NCI-H524 (cell line): ENCODE measurements at regions not wholly inside any gene's neighbourhood (a gene's known extent, or its start where the extent isn't known, plus 50 kb on each side); places are given as distances from the start of the nearest gene placed in this dataset.

Source experiments
- DNase-seq, 2 experiments: peaks; one replicate each; lab custom pipeline; 2025; lab: John Stamatoyannopoulos, UW

DNA sequence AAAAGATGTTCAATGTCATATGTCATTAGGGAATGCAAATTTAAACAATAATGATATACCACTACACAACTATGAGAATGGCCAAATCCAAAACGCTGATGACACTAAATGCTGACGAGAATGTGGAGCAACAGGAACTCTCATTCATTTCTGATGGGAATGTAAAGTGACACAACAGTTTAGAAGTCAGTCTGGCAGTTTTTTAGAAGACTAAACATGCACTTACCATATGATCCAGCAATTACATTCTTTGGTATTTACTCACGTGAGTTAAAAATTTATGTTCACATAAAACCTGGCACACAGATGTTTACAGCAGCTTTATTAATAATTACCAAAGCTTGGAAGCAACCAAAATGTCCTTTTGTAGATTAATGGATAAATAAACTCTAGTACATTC lies 110.4 kb upstream of the C1orf21 start:
- DNase-seq: no peak

DNA sequence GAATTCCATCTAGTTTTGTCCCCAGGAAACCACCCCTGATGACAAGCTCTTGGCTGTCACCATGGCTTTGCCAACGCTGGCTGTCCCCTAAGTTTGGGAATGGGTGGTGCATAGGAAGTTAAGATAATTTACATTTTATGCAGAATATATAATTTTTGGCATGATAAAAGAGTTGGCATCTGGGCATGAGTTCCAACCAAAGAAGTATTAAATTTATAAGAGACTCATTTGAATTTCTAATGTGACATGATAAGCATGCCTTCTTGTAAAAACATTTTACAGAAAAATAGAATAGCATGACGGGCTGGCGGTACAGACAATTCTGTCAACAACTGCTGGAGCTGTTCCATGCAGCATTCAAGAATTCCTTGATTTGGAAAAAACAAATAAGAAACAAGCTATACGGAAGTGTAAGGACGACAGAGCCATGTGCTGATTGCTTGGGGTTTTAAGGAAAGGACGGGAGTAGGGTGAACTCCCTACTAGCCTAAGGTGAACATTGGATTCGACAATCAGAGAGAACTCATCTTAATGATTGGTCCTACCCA lies 106.8 kb upstream of the C1orf21 start:
- no peak for DNase-seq

DNA sequence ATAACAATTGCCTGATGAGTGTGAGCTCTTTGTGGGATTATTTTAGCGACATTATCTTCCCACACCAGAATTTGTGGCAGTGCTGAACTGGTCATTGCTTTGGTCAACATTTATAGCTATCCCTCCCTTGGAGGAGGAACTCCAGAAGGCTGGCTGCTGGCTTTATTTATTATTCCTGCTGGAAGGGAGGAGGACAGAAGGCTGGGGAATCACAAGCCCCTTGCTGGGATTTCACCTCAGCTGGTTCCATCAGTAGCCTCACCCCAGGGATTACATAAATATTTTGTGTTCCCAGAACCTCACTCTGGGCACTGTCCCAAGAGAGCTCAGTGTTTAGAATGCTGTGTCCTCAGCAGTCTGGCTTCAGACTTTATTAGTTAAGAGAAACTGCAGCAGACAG lies 102.8 kb upstream of the C1orf21 start:
- DNase-seq: no peak

DNA sequence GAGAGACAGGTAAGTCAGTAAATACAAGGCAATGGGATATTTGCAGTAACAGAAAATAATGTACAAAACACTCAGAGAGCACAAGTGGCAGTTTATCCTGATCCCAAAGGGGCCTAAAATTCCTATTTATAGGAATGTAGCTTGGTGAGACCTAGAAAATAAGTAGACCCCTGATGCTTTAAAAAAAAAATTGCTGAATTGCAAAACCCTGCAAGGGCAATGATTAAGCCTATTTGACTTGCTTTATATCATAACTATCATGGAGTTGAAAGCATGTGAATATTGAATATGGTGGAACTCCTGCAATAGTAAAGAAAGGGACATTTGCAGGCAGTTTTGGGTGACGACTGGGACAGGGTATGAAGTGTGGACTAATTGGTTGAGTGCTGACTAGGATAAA lies 101.9 kb upstream of the C1orf21 start:
- no peak for DNase-seq

DNA sequence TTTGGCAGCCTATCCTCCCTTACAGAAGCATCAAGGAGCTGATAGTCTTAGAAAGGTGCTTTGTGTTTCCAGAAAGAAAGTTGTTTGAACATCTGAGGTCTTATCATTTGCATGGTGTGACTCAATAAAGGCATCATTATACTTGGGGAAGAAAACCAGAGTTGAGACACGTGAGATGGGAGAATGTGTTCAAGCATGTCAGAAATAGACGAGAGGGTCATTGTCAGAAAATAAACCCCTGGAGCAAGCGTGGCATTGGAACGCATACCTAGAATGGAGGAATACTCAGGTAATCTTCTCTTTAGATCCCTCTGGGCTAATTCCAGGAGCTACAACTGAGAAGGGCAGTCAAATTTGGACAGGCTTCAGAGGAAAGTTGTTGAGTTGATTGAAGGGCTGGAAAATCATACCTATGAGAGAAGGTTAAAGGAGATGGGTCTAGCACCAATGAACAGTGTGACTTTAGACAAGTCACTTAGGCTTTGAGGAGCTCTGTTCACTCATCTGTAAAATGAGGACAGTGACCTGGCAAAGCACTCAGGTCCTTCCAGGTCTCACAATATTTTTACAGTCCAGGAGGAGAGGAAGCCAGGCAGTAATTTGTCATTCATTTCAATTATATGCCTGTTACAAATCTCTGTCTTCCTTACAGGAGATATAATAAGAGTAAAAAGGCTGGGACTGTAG lies 101.3 kb upstream of the C1orf21 start:
- DNase-seq: no peak

DNA sequence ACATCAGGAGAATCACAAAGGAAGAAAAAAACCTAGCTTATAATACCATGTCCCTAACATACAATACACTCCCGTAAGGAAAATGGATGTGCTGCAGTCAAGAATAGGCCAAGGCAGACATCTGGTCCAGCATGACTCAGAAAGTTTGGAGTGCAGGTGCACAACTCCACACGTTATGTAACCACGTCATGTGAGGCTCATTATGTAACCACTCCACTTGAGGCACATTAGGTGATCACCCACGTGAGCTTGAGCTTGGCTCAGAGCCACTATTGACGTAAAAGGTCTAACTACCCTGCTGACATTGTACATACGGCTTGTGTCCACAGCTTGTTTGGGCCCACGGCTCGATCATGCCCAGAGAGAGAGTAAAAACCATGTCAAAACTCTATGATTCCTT lies 99.8 kb upstream of the C1orf21 start:
- peak in 1 of 2 experiments; percentile 7 for DNase-seq

DNA sequence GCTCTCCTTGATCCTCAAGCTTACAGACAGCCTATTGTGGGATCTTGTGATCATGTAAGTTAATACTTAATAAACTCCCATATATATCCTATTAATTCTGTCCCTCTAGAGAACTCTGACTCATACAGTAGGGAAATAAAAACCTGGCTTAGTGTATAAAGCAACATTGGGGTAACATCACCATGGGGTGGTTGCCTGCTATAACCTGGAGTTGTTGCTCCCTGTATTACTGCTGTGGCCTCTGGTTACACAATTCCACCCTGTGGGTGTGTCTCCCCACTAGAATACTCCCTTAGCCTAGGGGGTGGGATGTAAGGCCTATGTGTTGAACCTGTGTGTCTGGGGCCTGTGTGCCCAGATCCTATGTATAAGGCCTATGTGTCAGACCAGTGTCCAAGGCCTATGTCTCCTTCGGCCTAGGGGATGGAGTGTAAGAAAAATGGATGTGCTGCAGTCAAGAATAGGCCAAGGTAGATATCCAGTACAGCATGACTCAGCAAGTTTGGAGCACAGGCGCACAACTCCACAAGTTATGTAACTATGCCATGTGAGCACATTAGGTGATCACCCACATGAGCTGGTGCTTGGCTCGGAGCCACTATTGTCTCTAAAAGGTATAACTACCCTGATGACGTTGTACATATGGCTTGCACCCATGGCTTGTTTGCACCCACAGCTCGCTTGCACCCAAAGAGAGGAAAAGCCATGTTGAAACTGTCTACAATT lies 96.8 kb upstream of the C1orf21 start:
- no peak for DNase-seq

DNA sequence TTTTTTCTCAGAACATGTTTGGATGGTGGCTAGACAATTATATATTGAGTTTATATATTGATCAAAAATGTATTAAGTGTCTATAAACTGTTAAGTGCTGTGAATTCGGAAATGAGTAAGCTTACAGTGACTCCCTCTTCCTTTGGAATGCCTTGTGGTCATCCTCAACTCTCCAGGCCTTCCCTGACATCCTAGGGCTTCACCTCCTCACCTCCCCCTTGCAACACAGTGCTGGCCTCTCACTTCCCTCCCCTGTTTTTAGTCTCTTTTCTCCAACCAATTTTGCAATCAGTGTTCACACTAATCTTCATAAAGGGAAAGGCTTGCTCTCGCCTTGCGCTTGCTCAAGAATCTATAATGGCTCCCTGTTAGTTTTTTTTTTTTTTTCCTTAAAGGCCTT lies 95.1 kb upstream of the C1orf21 start:
- no peak for DNase-seq

DNA sequence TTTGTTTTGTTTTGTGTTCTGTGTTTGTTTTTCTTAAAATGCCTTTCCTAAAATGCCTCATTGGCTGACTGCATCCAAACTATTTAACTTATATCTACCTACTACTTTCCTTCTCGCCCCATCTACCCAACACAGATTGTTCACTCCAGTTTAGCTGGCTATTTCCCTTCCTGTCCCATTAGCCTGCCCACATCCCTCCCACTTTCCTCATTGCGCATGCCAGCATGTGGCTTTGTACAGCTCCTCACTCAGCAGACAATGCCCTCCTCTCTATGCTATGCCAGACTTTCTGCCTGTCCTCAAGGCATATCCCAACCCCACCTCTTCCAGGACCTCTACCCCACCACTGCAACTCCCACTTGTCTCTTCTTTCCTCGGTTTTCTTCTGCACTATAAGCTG lies 94.7 kb upstream of the C1orf21 start:
- no peak for DNase-seq

DNA sequence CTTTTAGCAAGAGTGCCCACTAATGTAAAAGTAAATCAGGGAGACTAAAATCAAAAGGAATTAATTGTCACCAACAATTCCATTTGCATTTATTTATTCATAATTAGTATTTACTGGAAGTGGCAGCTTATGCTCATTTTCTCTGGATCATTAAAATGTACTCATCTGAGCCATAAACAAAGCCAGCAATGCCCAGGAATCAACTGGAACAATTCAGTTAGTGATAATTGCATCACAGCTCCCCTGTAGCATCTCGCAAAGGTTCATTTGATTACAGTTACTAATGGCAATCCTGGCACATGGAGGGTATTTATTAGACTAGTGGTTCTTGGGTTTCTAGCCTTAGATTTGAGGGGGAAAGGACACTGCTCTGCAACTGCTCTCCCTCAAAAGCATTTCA lies 92.7 kb upstream of the C1orf21 start:
- no peak for DNase-seq

DNA sequence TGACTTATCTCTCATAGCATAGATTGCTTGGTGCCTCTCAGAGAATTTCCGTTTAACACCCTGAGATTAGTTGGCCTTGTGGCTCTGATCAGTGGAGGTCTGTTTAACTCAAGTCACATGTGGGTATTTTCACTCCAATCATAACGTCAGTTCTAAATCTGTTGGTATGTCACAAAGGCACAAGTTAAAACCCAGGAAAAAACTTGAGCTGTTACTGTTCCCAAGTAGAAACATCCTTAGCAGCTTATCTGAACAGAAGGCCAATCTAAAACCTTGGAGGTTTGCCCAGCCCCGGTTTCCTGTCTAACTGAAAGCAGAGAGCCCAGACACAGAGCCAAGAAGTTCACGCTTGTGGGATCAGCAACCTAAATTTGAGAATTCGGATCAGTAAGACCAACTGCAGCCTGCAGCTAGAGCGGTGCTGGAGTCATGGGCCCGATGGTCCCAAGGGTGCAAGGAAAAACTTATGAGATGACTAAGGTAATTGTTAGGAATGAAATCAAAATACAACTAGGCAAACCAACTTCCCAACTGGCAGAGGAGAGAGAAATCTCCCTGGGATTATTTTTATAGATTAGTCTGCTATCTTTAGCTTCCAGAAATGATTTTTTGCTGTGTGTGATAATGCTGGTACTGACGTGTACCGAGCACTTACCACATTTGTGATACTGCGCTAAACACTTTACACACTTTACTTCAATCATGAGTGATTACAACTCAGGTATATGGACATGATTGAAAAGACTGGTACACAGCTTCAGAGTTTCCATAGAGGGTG lies 90.2 kb upstream of the C1orf21 start:
- DNase-seq: peak; percentile 53 to 84

DNA sequence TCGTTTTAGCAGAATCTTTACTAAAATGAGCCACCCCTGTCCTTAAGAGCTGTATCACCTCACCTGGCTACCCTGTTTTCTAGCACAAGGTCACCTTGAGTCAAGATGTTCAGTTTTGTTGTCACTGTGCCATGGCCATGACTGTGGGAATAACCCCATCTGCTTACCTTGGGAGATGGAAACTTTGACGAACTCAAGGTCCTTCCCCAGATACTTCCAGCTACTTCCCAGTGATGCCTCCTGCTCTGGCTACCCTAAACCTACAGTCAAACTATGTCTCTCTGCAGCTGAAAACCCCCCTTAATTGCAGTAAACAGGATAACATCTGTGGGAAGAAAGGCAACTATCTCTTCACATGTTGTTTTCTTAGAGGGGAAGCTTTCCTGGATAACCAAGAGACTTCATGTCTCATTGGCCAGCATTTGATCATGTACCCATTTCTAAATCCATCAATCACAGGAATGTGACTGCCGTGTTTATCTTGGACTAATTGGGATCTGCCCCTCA lies 89.5 kb upstream of the C1orf21 start:
- DNase-seq: no peak

DNA sequence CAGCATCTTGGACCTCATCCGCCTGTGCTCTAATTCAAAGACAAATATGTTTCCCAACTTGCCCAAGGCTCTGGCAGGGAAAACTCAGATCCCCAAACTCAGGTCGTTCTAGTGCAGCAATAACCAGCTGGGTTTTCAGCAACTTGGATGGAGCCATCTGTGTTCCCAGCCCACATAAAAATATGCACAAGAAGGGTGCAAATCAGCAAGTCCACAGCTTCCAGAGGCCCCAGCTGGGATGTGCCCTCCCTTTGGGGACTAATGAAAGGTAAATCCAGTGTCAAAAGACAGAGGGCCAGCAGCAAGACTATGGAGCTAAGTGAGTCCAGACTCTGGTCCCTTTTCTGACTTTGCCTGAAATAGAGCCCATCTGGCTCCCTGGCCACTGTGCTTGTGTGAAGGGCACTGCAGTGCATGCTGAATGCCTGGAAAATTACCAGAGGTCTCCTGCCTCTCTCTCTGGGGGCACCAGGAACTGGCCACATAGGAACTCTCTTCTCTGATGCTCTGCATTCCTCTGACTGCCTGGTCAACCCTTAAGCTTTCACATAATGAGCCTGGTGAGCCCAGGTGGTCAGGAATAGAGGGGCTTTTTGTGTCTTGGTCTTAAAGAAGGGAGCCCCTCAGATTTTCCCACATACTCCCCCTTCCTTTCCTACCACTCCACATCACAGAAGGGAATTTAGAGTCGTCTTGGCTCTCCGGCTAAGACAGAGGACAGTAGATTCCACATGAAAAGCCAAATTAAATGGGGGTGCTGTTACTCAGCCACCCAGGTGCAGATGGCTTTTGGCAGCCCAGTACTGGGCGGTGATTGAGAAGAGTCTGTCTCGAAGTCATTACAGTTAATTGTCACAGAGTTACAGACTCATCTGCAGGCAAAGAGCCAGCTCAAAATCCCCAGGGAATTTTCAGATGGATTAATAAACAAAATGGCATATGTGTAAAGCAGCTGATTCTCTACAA lies 88.1 kb upstream of the C1orf21 start:
- peak; percentile 88 to 94 for DNase-seq

DNA sequence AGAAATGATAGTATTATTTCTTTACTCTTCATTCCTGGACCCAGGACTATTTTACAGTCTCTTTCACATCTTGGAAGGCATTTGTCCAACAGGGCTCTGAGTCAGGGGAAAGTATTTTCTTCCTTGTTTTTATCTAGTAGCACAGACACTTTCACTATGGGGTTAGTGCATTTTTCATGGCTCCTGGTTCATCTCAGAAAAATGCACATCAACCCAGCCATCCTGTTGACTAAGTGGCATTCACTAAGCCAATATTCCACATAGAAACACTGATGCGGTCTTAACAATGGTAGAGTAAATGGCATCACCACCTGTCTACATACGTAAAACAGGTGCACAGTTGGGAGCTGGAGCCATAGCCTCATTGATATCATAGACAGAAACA lies 87.4 kb upstream of the C1orf21 start:
- DNase-seq: peak in 1 of 2 experiments; percentile 52

DNA sequence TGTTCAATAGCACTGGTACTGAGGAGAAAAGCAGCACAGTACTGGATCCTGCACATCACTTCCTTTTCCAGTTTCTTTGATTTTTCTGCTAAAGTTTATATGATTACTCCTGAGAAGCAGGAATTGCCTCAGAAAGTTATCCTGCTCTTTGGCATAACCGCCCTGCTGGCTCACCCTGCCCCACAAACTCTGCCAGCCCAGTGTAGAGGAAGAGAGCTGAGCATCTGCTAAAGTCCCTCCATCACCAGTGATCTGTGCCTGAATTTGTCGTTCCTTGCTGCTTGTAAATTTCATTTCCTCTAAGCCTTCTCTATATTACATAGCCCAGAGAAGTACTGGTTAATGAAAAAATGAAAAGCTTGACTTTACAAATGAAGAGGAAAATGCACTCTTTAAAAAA lies 87.0 kb upstream of the C1orf21 start:
- DNase-seq: peak in 1 of 2 experiments; percentile 8

DNA sequence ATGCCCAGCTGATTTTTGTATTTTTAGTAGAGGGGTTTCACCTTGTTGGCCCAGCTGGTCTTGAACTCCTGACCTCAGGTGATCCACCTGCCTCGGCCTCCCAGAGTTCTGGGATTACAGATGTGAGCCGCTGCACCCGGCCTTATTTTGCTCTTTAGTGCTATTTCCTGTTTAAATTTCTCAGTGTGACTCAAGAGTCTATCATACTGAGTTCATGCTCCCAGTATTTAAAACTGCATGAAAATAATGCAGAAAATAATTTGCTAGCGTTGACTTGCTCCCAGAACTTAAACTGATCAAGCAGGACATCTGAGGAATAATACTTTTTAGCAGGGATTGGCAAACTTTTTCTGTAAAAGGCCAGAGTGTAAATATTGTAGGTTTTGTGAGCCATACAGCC lies 86.4 kb upstream of the C1orf21 start:
- DNase-seq: no peak

DNA sequence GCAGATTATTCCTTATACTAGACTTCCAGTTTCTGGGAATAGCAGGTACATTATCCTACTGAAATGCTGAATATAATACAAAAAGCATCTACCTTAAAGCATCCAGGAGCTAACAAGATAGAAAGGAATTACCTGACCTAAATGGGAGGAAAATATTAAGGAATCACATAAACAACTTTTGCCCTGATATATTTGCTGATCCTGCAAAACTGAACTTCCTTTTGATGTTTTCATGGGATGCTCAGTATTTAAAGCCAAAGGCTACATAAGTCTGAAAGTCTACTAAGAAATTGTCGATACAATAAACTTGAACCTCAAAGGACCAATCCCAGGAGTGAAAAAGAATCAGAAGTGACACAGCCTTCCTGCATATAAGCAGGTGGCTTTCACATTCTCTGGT lies 85.6 kb upstream of the C1orf21 start:
- DNase-seq: no peak

DNA sequence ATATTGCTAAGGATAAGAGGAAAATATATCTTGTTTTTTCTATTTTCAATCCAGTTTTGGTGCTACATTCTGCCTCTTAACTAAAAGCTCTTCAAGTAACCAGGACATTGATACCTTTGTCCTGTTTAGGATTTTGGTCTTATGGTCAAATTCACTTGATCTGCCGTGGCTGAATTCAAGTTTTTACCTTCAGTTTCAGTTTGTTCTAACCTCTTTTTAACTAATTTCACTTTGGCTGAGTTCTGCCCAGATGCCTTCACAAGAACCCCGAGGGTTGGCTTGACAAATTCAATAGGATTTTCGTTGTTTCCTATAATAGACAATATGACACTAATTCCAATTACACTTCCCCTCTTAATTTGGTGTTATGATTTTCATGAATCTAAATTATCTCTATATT lies 84.5 kb upstream of the C1orf21 start:
- no peak for DNase-seq

DNA sequence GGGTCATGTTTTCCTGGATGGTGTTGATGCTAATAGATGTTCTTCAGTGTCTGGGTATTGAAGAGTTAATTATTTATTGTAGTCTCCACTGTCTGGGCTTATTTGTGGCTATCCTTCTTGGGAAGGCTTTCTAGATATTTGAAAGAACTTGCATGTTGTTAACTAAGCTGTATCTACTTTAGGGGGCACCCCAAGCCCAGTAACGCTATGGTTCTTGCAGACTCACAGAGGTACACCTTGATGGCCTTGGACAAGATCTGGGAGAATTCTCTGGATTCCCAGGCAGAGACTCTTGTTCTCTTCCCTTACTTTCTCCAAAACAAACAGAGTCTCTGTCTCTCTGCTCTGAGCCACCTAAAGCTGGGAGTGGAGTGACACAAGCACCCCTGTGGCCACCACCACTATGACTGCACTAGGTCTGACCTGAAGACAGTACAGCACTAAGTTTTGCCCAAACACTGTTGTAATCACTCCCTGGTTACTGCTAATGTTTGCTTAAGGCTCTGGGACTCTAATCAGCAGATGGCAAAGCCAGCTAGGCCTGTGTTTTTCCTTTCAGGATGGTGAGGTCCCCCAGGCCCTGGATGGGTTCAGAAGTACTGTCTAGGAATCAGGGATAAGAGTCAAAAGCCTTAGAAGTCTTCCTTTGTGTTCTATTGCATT lies 76.5 kb upstream of the C1orf21 start:
- DNase-seq: no peak

DNA sequence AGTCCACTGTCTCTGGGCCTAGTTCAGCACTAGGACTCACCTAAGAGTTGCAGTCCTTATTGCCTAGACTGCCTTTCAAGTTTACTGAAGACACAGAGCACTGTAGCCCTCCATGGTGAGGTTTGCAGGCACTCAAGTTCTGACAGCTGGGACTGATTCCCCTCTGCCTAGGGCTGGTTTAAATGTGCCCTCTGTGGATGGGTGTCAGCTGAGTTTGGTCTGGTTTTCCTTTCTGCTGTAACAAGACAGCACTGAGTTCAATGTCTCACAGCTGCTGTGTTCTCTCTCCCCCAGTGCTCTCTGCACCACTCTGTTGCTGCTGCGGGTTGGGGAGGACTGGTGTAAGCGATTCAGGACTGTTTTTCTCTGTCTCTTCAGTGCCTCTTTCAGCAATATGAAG lies 75.2 kb upstream of the C1orf21 start:
- no peak for DNase-seq

DNA sequence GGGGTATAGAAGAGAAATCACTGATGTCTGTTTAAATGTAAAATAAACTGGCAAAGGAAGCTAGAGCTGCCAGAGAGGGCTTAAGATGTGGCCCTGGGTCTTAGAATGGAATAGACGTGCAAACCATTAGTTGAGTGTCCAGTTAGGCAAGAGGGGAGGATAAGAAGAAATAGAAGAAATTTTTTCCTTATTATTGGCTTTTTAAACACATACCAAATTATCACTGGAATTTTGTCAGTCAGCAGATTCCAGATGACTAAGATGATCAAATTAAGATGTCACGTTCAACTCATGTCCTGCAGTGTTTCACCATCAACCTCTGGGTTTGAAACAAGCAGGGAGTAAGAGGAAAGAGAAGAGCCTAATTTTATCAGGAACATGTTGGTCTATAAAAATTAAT lies 71.6 kb upstream of the C1orf21 start:
- no peak for DNase-seq
